GM12878 (cell line): ENCODE measurements at regions not wholly inside any gene's neighbourhood (a gene's known extent, or its start where the extent isn't known, plus 50 kb on each side); places are given as distances from the start of the nearest gene placed in this dataset.
"Not testable (repeated sequence)": the region's sequence is repeated elsewhere in the genome, so short reads cannot be mapped to it uniquely, and the experiment has no call there.

Experiments used
- CBX3 ChIP-seq: fragments of 200-600 bp; sonication (generic); IDR thresholded peaks from 2 replicates; pipeline ENCODE4 v1.6.1; 2016; ENCODE audit warnings: low read depth, borderline replicate concordance
- CTCF ChIP-seq, 3 experiments: IDR thresholded peaks in 2 of 3; conservative IDR thresholded peaks in 1 of 3; 2 replicates each; pipeline ENCODE4 v1.5.1; 2011; ENCODE audit warnings: low read depth in 3 of 3, low read length in 3 of 3, mild to moderate bottlenecking in 3 of 3, control low read depth in 2 of 3, moderate library complexity in 2 of 3, inconsistent platforms in 1 of 3, mixed read lengths in 1 of 3; ENCODE audit not compliant: control insufficient read depth in 2 of 3, insufficient read depth in 1 of 3; ENCODE audit errors: extremely low read depth in 1 of 3
- EZH2 ChIP-seq: IDR thresholded peaks from 2 replicates; pipeline ENCODE4 v1.6.1; 2012; ENCODE audit warnings: low read depth, mild to moderate bottlenecking, control low read depth, inconsistent platforms, low read length, borderline replicate concordance; ENCODE audit not compliant: control insufficient read depth
- JUND ChIP-seq: IDR thresholded peaks from 2 replicates; pipeline ENCODE4 v1.6.1; 2012; ENCODE audit warnings: low read depth, mild to moderate bottlenecking, low read length, improper control_type of control experiment, moderate library complexity
- PML ChIP-seq: IDR thresholded peaks from 2 replicates; pipeline ENCODE4 v1.6.1; 2012; ENCODE audit warnings: low read length, inconsistent platforms
- POLR2AphosphoS2 ChIP-seq: IDR thresholded peaks from 2 replicates; pipeline ENCODE4 v1.6.1; 2011; ENCODE audit warnings: low read depth, mild to moderate bottlenecking, low read length, improper control_type of control experiment, moderate library complexity
- POLR2AphosphoS5 ChIP-seq: IDR thresholded peaks from 2 replicates; pipeline ENCODE4 v1.6.1; 2011; ENCODE audit warnings: mild to moderate bottlenecking, low read length, inconsistent platforms
- POU2F2 ChIP-seq: IDR thresholded peaks from 3 replicates; pipeline ENCODE4 v1.6.1; 2011; ENCODE audit warnings: low read depth, mild to moderate bottlenecking, low read length, borderline replicate concordance
- RCOR1 ChIP-seq: conservative IDR thresholded peaks from 2 replicates; pipeline ENCODE4 v1.6.1; 2012; ENCODE audit warnings: low read depth, low read length, improper control_type of control experiment
- ZNF274 ChIP-seq: IDR thresholded peaks from one replicate; pipeline ENCODE4 v1.8.0; 2011; ENCODE audit not compliant: insufficient read length, insufficient read depth
- ZNF687 ChIP-seq: fragments of 450-650 bp; IDR thresholded peaks from 2 replicates; pipeline ENCODE4 v1.6.1; 2017; ENCODE audit warnings: mild to moderate bottlenecking, moderate library complexity

GRCh38 chr15:101965860-101966259 is 153.9 kb downstream of the OR4F15 start:
- not testable (repeated sequence) for TF ChIP-seq CTCF (IDR thresholded peaks at IDR 0.05 in 2 of 3, conservative IDR thresholded peaks at IDR 0.05 in 1 of 3; ENCODE audit: control insufficient read depth in 2 of 3, extremely low read depth in 1 of 3, insufficient read depth in 1 of 3, low read depth in 3 of 3, low read length in 3 of 3); CBX3; ZNF687; JUND; POLR2AphosphoS5; PML; ZNF274; POLR2AphosphoS2; POU2F2; EZH2; RCOR1
